ENCODE measurements at regions not wholly inside any gene's neighbourhood (a gene's known extent, or its start where the extent isn't known, plus 50 kb on each side); places are given as distances from the start of the nearest gene placed in this dataset.

DNA sequence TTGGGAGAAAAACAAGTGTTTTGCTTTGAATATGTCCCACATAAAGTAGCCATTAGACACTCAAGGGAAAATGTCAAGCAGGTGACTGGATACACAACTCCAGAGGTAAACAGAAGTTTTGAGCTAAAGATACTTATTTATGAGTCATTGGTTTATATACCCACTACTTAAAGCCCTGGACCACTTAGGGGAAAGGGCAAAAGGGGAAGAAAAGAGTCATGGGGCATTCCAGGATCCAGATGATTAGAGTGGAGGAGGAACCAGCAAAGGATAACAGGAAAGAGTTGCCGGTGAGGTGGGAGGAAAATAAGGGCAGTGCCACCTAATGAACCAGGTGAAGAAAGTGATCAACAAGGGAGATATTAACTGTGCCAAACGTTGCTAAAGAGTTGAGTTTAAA, 254.2 kb upstream of the NR4A3 start:
- H3K4me3 ChIP-seq (replicated peaks in 1 of 2; ENCODE audit: low read depth in 2 of 2, low read length in 2 of 2): no peak overlapping the region
- no peak for TF ChIP-seq CTCF (IDR thresholded peaks at IDR 0.05; ENCODE audit: low read depth, low read length)
- no peak for DNase-seq (ENCODE audit: low read depth in 2 of 2)

DNA sequence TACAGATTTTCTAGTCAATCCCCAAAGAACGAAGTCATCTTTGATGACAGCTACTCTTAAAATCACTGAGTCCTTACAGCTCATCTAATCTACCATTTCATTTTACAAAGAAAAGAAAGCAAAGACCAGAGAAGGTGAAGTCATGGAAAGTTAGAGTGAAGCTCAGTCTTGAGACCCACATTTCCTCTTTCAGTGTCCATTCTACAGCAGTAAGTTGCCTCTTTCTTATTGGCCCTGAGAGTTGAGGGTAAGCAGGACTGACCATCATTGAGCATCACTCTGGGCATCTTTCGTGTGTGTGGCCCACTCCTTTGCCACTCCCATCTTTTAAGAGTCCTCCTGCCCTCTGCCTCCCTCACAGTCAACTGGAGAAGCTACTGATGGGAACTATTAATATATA, 251.8 kb upstream of the NR4A3 start:
- no peak overlapping the region for H3K4me3 ChIP-seq (replicated peaks in 1 of 2; ENCODE audit: low read depth in 2 of 2, low read length in 2 of 2)
- no peak for DNase-seq (ENCODE audit: low read depth in 2 of 2)
- no peak for TF ChIP-seq CTCF (IDR thresholded peaks at IDR 0.05; ENCODE audit: low read depth, low read length)

DNA sequence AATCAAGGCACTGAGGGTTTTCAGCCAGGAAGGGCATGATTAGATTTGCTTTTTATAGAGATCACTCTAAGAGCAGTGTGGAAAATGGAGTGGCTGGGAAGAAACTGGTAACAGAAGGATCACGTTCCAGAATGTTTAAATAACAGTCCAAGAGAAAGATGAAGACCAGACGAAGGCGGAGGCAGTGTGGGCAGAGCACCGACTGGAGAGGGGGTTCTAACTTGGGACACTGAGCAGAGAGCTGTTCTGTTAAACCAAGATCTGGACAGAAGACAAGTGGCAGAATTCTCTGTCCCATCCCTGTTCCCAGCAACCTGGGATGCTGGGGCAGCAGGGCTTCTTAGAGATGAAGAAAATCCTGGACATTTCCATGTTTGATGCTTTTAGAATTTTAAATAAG, 249.1 kb upstream of the NR4A3 start:
- DNase-seq (ENCODE audit: low read depth in 2 of 2): no peak
- TF ChIP-seq CTCF (IDR thresholded peaks at IDR 0.05; ENCODE audit: low read depth, low read length): no peak

GRCh38 chr9:99573085-99573484, 248.6 kb upstream of the NR4A3 start:
- no peak for TF ChIP-seq CTCF (IDR thresholded peaks at IDR 0.05; ENCODE audit: low read depth, low read length)
- H3K4me3 ChIP-seq (replicated peaks in 1 of 2; ENCODE audit: low read depth in 2 of 2, low read length in 2 of 2): no peak overlapping the region
- no peak for DNase-seq (ENCODE audit: low read depth in 2 of 2)

More for the DNA sequence above, 249.1 kb upstream of the NR4A3 start:
- no peak overlapping the region for H3K4me3 ChIP-seq (replicated peaks in 1 of 2; ENCODE audit: low read depth in 2 of 2, low read length in 2 of 2)

DNA sequence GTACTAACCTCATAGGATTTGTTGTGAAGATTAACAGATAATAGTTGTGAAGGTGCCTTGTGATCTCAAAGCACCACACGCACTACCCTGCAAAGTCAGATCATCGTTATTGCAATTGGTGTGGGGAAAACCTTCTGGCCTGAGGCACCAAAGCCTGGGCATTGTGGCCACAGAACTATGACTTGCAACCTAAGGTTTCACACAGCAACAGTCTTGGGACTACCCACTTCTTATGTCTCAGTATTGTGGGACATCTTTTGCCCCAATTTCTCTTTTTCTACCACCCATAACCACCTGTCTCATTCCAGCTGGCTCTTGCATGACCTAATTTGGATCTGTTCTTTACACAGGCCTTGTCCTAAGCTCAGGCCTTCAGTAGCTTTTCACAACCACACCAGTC, 247.8 kb upstream of the NR4A3 start:
- no peak for TF ChIP-seq CTCF (IDR thresholded peaks at IDR 0.05; ENCODE audit: low read depth, low read length)
- no peak for DNase-seq (ENCODE audit: low read depth in 2 of 2)
- no peak overlapping the region for H3K4me3 ChIP-seq (replicated peaks in 1 of 2; ENCODE audit: low read depth in 2 of 2, low read length in 2 of 2)

GRCh38 chr9:99576002-99576401, 245.7 kb upstream of the NR4A3 start:
- DNase-seq (ENCODE audit: low read depth in 2 of 2): no peak
- no peak overlapping the region for H3K4me3 ChIP-seq (replicated peaks in 1 of 2; ENCODE audit: low read depth in 2 of 2, low read length in 2 of 2)

More at GRCh38 chr9:99576002-99576401, 245.7 kb upstream of the NR4A3 start:
- TF ChIP-seq CTCF (IDR thresholded peaks at IDR 0.05; ENCODE audit: low read depth, low read length): no peak
